GM12864 (cell line): ENCODE measurements at regions not wholly inside any gene's neighbourhood (a gene's known extent, or its start where the extent isn't known, plus 50 kb on each side); places are given as distances from the start of the nearest gene placed in this dataset.
"Not testable (repeated sequence)": the region's sequence is repeated elsewhere in the genome, so short reads cannot be mapped to it uniquely, and the experiment has no call there.

Experiments
- DNase-seq: peaks from one replicate; pipeline ENCODE4 v3.0.0-alpha.2; 2011; ENCODE audit warnings: low read depth
- H3K4me3 ChIP-seq: 2 replicates; pipeline ENCODE4 v1.5.1; 2011; ENCODE audit warnings: mild to moderate bottlenecking, low read depth, low read length, control low read depth
- TF ChIP-seq, protein P1 (sequence below): IDR thresholded peaks from 2 replicates; pipeline ENCODE4 v1.5.1; 2011; ENCODE audit warnings: low read depth, mild to moderate bottlenecking, moderate library complexity, low read length, control low read depth, inconsistent platforms; ENCODE audit errors: missing control alignments

GRCh38 chr2:8597094-8597493 is 84.8 kb upstream of the ID2 start:
- DNase-seq, result no peak
- no peak overlapping the region for H3K4me3 ChIP-seq
- TF ChIP-seq, protein P1, sequence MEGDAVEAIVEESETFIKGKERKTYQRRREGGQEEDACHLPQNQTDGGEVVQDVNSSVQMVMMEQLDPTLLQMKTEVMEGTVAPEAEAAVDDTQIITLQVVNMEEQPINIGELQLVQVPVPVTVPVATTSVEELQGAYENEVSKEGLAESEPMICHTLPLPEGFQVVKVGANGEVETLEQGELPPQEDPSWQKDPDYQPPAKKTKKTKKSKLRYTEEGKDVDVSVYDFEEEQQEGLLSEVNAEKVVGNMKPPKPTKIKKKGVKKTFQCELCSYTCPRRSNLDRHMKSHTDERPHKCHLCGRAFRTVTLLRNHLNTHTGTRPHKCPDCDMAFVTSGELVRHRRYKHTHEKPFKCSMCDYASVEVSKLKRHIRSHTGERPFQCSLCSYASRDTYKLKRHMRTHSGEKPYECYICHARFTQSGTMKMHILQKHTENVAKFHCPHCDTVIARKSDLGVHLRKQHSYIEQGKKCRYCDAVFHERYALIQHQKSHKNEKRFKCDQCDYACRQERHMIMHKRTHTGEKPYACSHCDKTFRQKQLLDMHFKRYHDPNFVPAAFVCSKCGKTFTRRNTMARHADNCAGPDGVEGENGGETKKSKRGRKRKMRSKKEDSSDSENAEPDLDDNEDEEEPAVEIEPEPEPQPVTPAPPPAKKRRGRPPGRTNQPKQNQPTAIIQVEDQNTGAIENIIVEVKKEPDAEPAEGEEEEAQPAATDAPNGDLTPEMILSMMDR, result no peak

DNA sequence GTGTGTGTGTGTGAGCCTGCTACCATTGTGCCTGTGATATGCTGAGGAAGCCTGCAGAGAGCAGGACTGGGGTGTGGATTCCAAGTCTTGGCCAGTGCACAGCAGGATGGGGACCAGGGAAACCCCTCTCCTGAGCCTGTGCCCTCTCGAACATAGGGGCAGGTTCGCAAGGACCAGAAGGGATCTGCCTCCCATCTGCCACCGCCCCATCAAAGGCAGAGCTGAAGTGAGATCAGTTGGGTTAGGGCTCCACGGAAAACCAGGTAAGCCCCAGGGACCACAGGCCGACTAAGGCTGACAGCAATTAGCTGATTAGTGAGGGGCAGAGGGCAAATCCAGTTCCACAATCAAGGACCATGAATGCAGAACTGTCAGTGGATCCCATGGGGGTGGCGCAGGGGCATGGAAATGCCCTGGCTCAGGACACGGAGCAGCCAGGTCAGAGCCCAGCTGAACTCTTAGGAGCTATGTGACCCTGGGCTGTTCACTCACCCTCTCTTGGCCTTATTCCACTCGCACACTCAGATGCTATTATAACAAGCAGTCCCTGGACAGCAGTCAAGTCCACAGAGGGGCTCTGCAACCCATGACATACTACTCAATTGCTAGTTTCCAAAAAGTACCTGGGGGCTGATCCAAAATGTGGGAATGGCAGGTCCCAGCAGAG is 84.2 kb upstream of the ID2 start:
- no peak overlapping the region for H3K4me3 ChIP-seq
- TF ChIP-seq, protein P1, result no peak
- no peak for DNase-seq

- no peak for DNase-seq
- TF ChIP-seq, protein P1, result no peak
- no peak overlapping the region for H3K4me3 ChIP-seq
Measured at GRCh38 chr2:8598295-8599165, 83.3 kb upstream of the ID2 start.

DNA sequence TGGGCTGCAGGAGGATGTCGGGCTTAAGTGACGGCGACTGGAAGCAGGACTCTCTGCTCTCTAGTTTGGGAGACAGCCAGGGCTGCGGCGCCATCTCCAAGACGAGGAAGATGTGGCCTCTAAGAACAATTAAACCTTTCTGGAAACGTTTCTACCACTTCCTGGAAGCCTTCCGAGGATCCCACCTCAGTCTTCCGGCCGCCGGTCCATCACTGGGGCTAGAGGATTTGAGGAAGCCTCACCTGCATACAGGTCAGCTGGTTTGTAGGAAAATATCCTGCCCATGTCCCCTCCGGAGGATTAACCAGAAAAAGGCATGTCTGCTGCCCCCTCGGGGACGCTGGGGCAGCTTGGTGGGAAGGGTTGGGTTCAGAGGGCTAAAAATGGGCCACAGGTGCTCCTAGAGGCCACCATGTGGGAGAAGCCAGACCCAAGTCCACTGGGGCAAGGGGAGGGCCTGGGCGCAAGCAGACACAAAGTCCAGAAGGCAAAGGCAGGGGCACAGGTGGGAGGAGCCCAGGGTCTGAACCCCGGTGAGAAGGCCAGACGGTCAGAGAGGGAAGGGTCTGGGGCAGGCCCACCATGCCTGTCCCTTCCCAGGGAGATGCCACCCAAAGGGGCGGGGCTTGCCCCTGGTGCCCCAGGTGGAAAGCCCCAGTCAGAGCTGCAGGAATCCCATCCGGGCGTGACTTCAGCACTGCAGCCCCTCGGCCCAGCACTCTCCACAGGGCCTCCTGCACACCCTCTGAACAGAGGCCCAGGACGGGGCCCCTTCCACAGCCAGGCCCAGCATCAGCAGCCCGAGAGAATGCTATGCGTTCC is 82.2 kb upstream of the ID2 start:
- TF ChIP-seq, protein P1, result no peak
- no peak overlapping the region for H3K4me3 ChIP-seq
- DNase-seq, result no peak

GRCh38 chr2:8600456-8600855 is 81.4 kb upstream of the ID2 start:
- DNase-seq, result no peak
- TF ChIP-seq, protein P1, result no peak
- H3K4me3 ChIP-seq, result no peak overlapping the region

DNA sequence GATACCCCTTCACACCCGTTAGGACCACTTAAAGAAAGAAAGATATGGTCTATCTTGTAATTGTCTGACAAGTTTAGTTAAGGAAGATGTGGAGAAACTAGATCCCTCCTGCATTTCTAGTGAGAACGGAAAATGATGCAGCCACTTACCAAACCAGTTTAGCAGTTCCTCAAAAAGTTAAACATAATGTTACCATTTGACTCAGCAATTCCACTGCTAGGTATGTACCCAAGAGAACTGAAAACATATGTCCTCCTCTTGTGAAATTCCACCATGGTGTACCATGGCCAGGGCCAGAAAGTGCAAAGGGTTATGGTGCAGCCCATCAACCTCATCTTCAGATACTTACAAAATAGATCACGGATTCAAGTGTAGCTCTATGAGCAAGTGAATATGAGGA is 79.0 kb upstream of the ID2 start:
- TF ChIP-seq, protein P1, result no peak
- peak; percentile 48 for DNase-seq
- H3K4me3 ChIP-seq, result no peak overlapping the region

GRCh38 chr2:8603356-8603755 is 78.5 kb upstream of the ID2 start:
- not testable (repeated sequence) for DNase-seq

More at GRCh38 chr2:8603356-8603755, 78.5 kb upstream of the ID2 start:
- H3K4me3 ChIP-seq, result not testable (repeated sequence)
